ENCODE measurements at regions not wholly inside any gene's neighbourhood (a gene's known extent, or its start where the extent isn't known, plus 50 kb on each side); places are given as distances from the start of the nearest gene placed in this dataset.

DNA sequence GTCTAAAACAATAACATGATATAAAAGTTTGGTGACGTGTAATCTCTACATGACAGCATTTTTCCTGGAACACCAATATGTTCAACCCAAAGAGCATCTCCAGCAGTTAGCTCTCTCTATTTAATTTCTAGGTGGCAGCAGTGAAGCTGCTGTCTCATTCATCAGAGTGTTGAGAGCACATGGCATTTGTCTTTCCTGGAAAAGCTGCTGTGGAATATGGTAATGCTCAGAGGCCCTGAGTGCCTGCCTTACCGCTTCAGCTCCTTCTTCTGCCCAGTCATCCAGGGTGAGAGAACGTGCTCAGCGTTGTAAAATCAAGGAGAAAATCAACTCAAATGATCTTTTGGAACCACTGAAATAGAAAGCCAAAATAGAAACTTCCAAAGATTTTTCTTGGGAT is 640.7 kb downstream of the ADGRL2 start:
- Histone ChIP-seq H3K36me3 (no peaks in the 10 kb centered on the region), H3K4me3 (no peak overlapping the region), H3K4me1 (no peaks in the 10 kb centered on the region), H3K9me3 (no peaks in the 10 kb centered on the region), H3K27ac (no peak overlapping the region), H3K27me3 (no peaks in the 10 kb centered on the region)
- no peak for DNase-seq
- WGBS, 2 donors: 80 to 92% methylated on average over 4 of the region's 4 CpGs
- intact Hi-C loops (cut with DNase I): no loop called here
- TF ChIP-seq POLR2A (IDR thresholded peaks at IDR 0.05): no peak
- TF ChIP-seq, protein P1, sequence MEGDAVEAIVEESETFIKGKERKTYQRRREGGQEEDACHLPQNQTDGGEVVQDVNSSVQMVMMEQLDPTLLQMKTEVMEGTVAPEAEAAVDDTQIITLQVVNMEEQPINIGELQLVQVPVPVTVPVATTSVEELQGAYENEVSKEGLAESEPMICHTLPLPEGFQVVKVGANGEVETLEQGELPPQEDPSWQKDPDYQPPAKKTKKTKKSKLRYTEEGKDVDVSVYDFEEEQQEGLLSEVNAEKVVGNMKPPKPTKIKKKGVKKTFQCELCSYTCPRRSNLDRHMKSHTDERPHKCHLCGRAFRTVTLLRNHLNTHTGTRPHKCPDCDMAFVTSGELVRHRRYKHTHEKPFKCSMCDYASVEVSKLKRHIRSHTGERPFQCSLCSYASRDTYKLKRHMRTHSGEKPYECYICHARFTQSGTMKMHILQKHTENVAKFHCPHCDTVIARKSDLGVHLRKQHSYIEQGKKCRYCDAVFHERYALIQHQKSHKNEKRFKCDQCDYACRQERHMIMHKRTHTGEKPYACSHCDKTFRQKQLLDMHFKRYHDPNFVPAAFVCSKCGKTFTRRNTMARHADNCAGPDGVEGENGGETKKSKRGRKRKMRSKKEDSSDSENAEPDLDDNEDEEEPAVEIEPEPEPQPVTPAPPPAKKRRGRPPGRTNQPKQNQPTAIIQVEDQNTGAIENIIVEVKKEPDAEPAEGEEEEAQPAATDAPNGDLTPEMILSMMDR (IDR thresholded peaks at IDR 0.05): no peak

DNA sequence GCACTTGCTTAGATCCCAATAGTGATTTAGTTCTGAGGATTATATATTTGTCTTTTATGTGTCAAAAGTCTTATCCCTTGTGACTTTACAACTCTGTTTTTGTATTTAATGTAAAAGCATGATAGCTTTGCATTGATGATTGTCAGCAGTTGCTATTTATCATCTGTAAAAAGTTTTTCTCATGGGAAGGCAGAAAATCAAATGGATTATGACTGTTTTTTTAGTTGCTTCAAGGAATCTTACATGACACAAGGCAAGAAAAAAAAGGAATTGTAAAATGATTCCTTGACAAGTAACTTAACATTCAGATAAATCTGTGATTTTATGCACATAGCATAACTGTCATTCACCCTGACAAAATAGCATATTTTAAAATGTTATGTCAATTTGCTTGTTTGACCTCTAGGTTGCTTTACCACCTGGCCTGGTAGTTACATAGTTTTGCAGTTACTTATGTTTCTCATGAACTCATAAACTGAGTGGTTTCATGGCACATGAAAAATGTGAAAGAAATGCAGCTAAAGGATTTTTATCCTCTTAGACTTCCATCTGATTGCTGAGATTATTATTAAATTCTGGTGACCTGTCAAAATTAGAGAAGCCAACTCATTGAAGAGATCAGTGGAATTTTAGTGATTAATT is 622.6 kb downstream of the ADGRL2 start:
- TF ChIP-seq POLR2A (IDR thresholded peaks at IDR 0.05): no peak
- TF ChIP-seq, protein P1 (IDR thresholded peaks at IDR 0.05): no peak
- Histone ChIP-seq H3K27ac (no peak overlapping the region), H3K27me3 (no peaks in the 10 kb centered on the region), H3K36me3 (no peaks in the 10 kb centered on the region), H3K9me3 (no peaks in the 10 kb centered on the region), H3K4me3 (no peak overlapping the region), H3K4me1 (no peaks in the 10 kb centered on the region)
- DNase-seq: no peak
- intact Hi-C loops (cut with DNase I): no loop called here

DNA sequence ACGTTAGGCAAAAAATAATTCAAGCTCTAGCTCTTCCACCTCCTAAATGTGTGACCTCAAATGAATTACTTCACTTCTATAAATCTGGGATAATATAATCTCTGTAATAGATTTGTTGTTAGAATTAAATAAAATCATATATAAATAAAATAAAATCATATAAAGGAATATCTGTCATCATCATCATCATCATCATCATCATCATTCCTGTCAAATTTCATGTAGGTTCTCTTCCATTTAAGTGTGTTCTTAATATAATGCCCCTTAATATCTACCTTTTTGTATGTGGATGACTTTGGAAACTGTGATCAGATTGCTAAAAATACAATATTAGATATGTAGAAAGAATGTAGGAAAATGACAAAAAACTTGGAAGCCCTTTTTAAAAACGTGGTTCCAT is 621.0 kb downstream of the ADGRL2 start:
- Histone ChIP-seq H3K36me3 (no peaks in the 10 kb centered on the region), H3K4me3 (no peak overlapping the region), H3K27me3 (no peaks in the 10 kb centered on the region), H3K27ac (no peak overlapping the region), H3K4me1 (no peaks in the 10 kb centered on the region), H3K9me3 (no peaks in the 10 kb centered on the region)
- 56 to 64% methylated on average over 2 of the region's 2 CpGs for WGBS, 2 donors
- no peak for DNase-seq
- intact Hi-C loops (cut with DNase I): no loop called here
- TF ChIP-seq, protein P1 (IDR thresholded peaks at IDR 0.05): no peak
- no peak for TF ChIP-seq POLR2A (IDR thresholded peaks at IDR 0.05)

DNA sequence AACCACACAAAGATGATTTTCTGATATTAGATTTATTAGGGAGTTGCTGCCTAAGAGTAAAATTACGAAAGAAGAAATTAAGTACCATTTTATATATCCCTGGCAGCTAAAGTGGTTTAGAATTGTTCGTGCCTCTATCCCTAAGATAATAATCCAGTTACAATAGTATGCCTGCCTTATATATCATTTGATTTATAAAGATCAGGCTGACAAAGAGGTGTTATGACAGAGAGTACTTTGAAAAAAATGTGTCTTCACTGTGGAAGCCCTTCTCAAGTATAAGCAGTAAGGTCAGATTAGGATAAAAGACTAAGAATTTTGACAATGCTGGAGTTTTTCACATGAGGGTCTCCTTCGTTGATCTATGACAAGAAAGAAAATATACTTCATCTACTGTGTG is 619.9 kb downstream of the ADGRL2 start:
- Histone ChIP-seq H3K27ac (no peak overlapping the region), H3K36me3 (no peaks in the 10 kb centered on the region), H3K9me3 (no peaks in the 10 kb centered on the region), H3K27me3 (no peaks in the 10 kb centered on the region), H3K4me1 (no peaks in the 10 kb centered on the region), H3K4me3 (no peak overlapping the region)
- 51 to 65% methylated on average over 3 of the region's 3 CpGs for WGBS, 2 donors
- intact Hi-C loops (cut with DNase I): no loop called here
- no peak for DNase-seq
- TF ChIP-seq, protein P1 (IDR thresholded peaks at IDR 0.05): no peak
- TF ChIP-seq POLR2A (IDR thresholded peaks at IDR 0.05): no peak

DNA sequence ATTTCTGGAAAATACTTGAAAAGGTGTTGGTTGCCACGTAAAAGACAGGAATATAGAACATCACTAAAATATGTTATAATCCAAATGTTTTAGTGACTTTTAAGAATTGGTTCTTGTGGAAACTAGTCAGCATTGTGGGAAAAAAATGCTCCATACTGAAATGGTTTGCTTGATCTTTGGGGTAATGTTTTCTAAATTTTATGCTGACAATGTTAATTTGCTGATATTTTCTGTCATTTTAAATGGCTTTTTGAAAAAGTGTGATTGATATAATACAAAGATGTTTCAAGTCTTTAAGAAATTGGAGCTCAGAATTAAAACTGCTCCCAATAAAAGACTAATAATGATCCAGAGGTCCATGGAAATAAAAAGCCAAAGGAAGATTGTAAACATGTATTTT is 610.9 kb downstream of the ADGRL2 start:
- no peaks in the 10 kb centered on the region for H3K27me3 ChIP-seq
- no peak for DNase-seq
- no peak overlapping the region for H3K4me3 ChIP-seq
- no peak overlapping the region for H3K27ac ChIP-seq
- no peak for TF ChIP-seq POLR2A (IDR thresholded peaks at IDR 0.05)
- TF ChIP-seq, protein P1 (IDR thresholded peaks at IDR 0.05): no peak
- intact Hi-C loops (cut with DNase I): no loop called here
- no peaks in the 10 kb centered on the region for H3K4me1 ChIP-seq
- no peaks in the 10 kb centered on the region for H3K36me3 ChIP-seq
- WGBS, 2 donors: 89 to 93% methylated on average over 1 of the region's 1 CpG
- H3K9me3 ChIP-seq: no peaks in the 10 kb centered on the region
